ENCODE measurements at regions not wholly inside any gene's neighbourhood (a gene's known extent, or its start where the extent isn't known, plus 50 kb on each side); places are given as distances from the start of the nearest gene placed in this dataset.

GRCh38 chr3:79542-79941, 117.0 kb upstream of the CHL1 start:
- Histone ChIP-seq H3K79me2 (ENCODE audit: control insufficient read depth, insufficient read depth, low read length) (no peaks in the 10 kb centered on the region), H3K4me2 (ENCODE audit: control insufficient read depth, extremely low read depth, insufficient read depth, low read depth, low read length) (no peak overlapping the region), H3K36me3 (ENCODE audit: control insufficient read depth in 2 of 2, extremely low read depth in 1 of 2, insufficient read depth in 2 of 2, low read length in 2 of 2) (no peaks in the 10 kb centered on the region), H3K27ac (ENCODE audit: control insufficient read depth, insufficient read depth, low read length) (no peak overlapping the region), H3K4me1 (ENCODE audit: control insufficient read depth, extremely low read depth, insufficient read depth, low read length) (no peaks in the 10 kb centered on the region), H2AFZ (ENCODE audit: control insufficient read depth, low read length) (no peak overlapping the region), H4K20me1 (ENCODE audit: control insufficient read depth, extremely low read depth, insufficient read depth, low read length) (no peaks in the 10 kb centered on the region), H3K4me3 (ENCODE audit: control insufficient read depth in 2 of 3, extremely low read depth in 1 of 3, insufficient read depth in 2 of 3, low read depth in 1 of 3, low read length in 3 of 3) (no peak overlapping the region), H3K9me3 (ENCODE audit: control insufficient read depth, low read depth, low read length) (no peaks in the 10 kb centered on the region), H3K9me1 (ENCODE audit: control insufficient read depth, extremely low read depth, insufficient read depth, low read length) (no peaks in the 10 kb centered on the region), H3K27me3 (ENCODE audit: control insufficient read depth, extremely low read depth, insufficient read depth, low read length) (no peaks in the 10 kb centered on the region), H3K9ac (ENCODE audit: control insufficient read depth, extremely low read depth, insufficient read depth, low read length) (no peak overlapping the region)
- FAIRE-seq (no peak), DNase-seq (ENCODE audit: low read depth, low spot score) (no peak)
- dilution Hi-C loops (cut with MboI; ENCODE audit: extremely low pct_ligation_motif_present, low sequenced_read_pairs), result no loop called here
- TF ChIP-seq EZH2 (IDR thresholded peaks at IDR 0.05; ENCODE audit: low read length) (no peak), CTCF (optimal IDR thresholded peaks at IDR 0.05 in 1 of 3, IDR thresholded peaks at IDR 0.05 in 1 of 3, conservative IDR thresholded peaks at IDR 0.05 in 1 of 3; ENCODE audit: extremely low read depth in 1 of 3, insufficient read depth in 2 of 3, low read length in 3 of 3) (no peak)

- no peaks in the 10 kb centered on the region for H3K9me1 ChIP-seq (ENCODE audit: control insufficient read depth, extremely low read depth, insufficient read depth, low read length)
- no peaks in the 10 kb centered on the region for H3K36me3 ChIP-seq (ENCODE audit: control insufficient read depth in 2 of 2, extremely low read depth in 1 of 2, insufficient read depth in 2 of 2, low read length in 2 of 2)
- no peaks in the 10 kb centered on the region for H3K27me3 ChIP-seq (ENCODE audit: control insufficient read depth, extremely low read depth, insufficient read depth, low read length)
- H3K9me3 ChIP-seq (ENCODE audit: control insufficient read depth, low read depth, low read length), result no peaks in the 10 kb centered on the region
- H2AFZ ChIP-seq (ENCODE audit: control insufficient read depth, low read length), result no peak overlapping the region
- H3K79me2 ChIP-seq (ENCODE audit: control insufficient read depth, insufficient read depth, low read length), result no peaks in the 10 kb centered on the region
- no peaks in the 10 kb centered on the region for H4K20me1 ChIP-seq (ENCODE audit: control insufficient read depth, extremely low read depth, insufficient read depth, low read length)
- no peak overlapping the region for H3K4me3 ChIP-seq (ENCODE audit: control insufficient read depth in 2 of 3, extremely low read depth in 1 of 3, insufficient read depth in 2 of 3, low read depth in 1 of 3, low read length in 3 of 3)
- H3K27ac ChIP-seq (ENCODE audit: control insufficient read depth, insufficient read depth, low read length), result no peak overlapping the region
- FAIRE-seq, result no peak
- DNase-seq (ENCODE audit: low read depth, low spot score), result no peak
- H3K4me1 ChIP-seq (ENCODE audit: control insufficient read depth, extremely low read depth, insufficient read depth, low read length), result no peaks in the 10 kb centered on the region
- no peak overlapping the region for H3K9ac ChIP-seq (ENCODE audit: control insufficient read depth, extremely low read depth, insufficient read depth, low read length)
- dilution Hi-C loops (cut with MboI; ENCODE audit: extremely low pct_ligation_motif_present, low sequenced_read_pairs), result no loop called here
- TF ChIP-seq CTCF (optimal IDR thresholded peaks at IDR 0.05 in 1 of 3, IDR thresholded peaks at IDR 0.05 in 1 of 3, conservative IDR thresholded peaks at IDR 0.05 in 1 of 3; ENCODE audit: extremely low read depth in 1 of 3, insufficient read depth in 2 of 3, low read length in 3 of 3) (no peak), EZH2 (IDR thresholded peaks at IDR 0.05; ENCODE audit: low read length) (no peak)
- no peak overlapping the region for H3K4me2 ChIP-seq (ENCODE audit: control insufficient read depth, extremely low read depth, insufficient read depth, low read depth, low read length)
Observed at GRCh38 chr3:82508-82907, 114.1 kb upstream of the CHL1 start.

Data from keratinocyte (primary cell).